Amniotic stem cell (primary cell): ENCODE measurements at regions not wholly inside any gene's neighbourhood (a gene's known extent, or its start where the extent isn't known, plus 50 kb on each side); places are given as distances from the start of the nearest gene placed in this dataset.

Experiments used
- DNase-seq: peaks from one replicate; lab custom pipeline; 2025; lab: John Stamatoyannopoulos, UW

DNA sequence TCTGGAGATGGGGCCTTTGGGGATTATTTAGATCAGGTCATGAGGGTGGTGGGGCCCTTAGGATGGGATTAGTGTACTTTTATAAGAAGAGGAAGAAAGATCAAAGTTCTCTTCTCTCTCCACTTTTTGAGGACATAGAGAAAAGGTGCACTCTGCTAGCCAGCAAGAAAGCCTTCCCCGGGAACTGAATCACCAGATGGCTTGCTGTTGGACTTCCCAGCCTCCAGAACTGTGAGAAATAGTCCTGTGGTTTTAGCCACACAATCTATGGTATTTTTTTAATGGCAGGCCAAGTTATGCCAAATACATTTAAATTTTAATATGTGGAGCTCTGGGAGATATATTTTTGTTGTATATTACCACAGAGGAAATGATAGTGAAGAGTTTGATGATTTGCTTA lies 385.8 kb downstream of the KLF12 start:
- no peak for DNase-seq

GRCh38 chr13:73745190-73745589 lies 389.0 kb downstream of the KLF12 start:
- DNase-seq = no peak

- DNase-seq = no peak
Observed at GRCh38 chr13:73742982-73743381, 391.2 kb downstream of the KLF12 start.

DNA sequence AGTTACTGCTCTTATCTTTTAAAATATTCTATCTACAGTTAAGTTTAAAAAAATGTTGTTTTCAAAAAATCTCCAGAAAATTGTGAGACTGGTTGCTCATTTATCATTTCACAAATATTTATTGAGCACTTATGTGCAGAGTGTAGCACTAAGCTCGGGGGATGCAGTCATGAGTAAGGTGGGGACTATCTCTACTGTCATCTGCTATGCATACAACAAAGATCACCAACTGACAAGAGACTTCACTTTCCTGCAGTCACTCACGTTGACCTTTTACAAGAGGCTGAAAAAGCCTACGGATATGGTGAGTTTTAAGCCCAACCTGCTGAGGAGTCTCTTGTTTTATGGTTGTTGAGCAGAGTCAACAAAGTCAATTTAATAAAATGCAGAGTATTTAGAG lies 392.5 kb downstream of the KLF12 start:
- DNase-seq = no peak

DNA sequence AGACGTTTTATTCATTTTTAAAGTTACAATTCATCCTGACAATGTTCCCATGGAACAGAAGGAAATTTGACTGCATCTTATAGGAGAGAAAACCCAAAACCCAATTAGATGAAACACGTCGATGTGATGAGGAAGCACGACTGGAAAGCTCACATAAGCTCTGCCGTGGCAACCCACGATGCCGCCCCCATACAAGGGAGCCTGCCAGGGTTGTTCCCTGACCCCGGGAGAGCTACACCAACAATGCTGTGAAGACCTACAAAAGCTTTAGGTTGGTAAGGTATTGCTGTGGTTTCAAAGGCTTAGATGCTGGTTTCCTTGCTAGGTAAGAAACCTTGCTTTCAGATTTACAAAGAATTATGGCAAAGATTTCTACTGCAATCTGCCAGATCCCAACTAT lies 393.1 kb downstream of the KLF12 start:
- no peak for DNase-seq

DNA sequence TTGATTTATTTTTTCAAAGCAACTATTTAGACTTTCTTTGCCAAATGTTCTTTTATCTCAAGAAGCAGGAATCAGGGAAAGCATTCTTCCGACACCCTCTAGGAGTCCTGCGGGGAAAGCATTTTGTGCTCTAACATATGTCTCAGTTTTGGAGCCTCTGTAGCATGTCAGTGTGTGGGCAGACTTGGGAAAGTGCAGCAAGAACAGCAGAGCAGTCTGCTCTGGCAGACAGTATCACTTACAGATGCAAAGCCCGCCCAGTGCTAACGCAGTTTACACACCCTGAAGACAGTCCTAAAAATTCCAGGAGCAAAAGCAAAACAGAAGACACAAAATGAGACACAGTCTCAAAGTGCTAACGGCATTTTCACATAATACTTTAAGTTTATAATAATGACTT lies 393.5 kb downstream of the KLF12 start:
- no peak for DNase-seq

DNA sequence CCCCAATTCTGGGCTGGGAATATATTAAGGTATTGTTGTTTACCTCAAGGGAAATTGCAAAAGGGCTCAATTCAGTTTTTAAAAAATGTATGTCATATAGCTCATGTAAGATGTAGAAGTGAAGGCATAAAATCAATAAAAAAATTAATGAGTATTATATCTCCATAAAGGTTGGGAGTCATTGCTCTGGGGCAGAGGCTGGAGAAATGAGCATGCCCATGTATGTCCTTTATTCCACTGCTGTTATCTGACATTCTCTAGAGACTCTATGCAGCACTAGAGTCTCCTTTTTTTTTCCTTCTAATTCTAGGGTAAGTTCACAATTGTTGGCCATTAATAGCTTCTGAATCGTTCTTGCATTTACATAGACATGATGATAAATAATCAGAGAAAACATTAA lies 394.8 kb downstream of the KLF12 start:
- DNase-seq = no peak

GRCh38 chr13:73738626-73739025 lies 395.6 kb downstream of the KLF12 start:
- no peak for DNase-seq

GRCh38 chr13:73737214-73737613 lies 397.0 kb downstream of the KLF12 start:
- DNase-seq = no peak

- no peak for DNase-seq
Observed at GRCh38 chr13:73733706-73734105, 400.5 kb downstream of the KLF12 start.

DNA sequence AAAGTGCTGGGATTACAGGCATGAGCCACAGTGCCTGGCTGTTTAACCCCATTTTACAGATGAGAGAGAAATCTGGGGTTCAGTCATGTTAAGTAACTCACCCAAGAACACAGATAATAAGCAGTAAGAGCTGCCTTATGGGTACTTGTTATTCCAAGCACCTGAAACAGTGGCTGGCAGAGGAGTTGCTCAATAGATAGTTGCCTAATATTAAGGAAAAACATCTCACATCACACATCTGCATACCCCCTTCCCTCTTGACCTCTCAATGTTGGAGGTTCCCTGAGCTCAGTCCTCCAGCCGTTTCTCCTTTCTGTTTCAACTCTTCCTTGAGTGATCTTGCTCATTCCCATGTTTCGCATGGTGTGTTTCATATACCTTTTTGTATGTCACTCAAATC lies 401.9 kb downstream of the KLF12 start:
- no peak for DNase-seq

GRCh38 chr13:73731564-73731963 lies 402.6 kb downstream of the KLF12 start:
- DNase-seq = no peak

DNA sequence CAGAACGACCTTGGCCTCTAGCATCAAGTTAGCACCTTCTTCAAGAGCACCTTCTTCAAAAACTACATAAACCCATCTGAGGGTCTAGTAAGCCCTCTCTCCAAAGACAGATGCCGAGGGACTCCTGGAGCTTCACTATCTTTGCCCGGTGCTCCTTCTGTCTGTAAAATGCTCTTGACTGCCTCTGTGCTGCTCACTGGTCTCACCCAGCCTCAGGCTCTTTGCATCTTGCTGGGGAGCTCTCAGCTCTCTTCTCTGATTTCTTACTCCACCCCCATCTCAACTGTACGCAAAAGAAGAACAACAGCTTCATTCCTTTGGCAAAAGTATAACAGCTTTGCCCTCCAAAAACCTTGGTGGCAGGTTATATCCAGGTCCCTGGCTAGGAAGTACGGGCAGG lies 404.2 kb downstream of the KLF12 start:
- no peak for DNase-seq

DNA sequence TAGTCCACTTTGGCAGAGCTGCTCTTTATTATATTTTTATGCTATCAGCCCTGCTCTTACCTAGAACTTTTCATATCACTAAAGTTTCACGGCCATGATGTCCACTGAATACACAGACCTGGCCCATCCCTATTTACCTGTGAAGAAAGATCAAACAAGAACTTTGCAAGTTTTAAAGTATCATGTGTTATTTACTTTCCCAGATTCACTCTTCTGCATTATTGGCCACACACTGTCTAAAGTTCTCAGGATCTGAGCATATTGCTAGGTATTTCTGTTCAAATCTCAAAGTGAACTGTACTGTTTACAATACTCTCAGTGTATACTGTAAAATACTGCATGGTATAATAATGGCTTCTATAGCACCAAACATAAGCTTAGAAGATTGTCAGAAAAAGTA lies 405.2 kb downstream of the KLF12 start:
- no peak for DNase-seq

DNA sequence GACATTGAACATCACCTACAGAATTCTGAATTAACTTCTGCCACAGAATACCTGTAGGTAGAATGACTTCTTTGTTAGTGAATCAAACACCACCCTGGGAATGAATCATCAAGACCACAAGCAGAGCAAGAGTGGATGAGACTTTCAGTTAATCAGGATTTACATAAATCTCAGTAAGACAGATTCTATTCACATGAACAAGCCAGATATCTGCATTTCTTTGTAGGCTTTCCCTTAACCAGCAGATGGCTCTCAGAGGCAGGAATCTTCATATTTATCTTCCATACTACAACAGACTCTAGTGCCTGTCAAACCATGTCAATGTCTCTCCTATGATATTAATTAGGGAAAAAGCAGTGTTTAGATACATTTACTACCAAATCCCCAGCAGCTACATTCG lies 412.1 kb downstream of the KLF12 start:
- DNase-seq = peak; percentile 10

GRCh38 chr13:73721571-73721970 lies 412.6 kb downstream of the KLF12 start:
- no peak for DNase-seq

DNA sequence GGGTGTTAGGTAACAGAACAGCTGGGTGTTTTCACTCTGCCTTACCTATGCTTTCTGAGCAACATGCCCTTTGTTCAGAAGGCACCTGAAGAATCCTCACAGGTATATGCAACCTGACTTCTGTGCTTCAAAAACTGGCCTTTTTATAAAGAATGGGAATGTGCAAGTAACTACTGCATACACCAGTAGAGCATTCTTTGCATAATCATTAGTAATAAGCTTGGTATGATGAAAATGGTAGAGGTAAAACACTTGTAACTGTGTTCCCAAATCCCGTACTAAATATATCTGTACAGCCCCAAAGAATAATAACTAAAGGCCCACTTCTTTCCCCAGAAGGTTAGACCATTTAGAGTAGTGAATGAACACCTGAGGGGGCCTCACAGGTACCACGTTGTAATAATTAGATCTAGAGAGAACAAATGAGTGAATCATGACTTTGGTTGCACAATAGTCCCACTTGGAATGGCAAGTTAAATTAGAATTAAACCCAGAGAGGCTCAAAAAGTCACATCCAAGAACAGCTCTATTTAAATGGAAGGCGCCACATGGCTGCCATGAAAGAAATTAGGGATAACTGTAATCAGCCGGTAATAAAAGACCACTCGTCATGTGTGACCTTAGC lies 413.9 kb downstream of the KLF12 start:
- DNase-seq = no peak

DNA sequence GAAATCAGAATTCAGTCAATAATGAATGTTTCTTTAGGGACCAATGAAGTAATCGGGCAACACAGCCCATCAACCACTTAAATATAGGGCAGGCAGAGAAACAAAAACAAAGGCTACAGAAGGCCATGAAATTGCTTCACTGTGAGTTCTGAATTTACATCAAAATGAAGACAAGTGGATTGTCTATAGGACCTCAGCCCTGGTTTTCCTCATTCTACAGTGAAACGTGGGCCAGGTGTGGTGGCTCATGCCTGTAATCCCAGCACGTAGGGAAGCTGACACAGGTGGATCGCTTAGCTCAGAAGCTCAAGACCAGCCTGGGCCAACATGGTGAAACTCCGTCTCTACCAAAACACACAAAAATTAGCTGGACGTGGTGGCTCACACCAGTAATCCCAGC lies 416.0 kb downstream of the KLF12 start:
- no peak for DNase-seq

- DNase-seq = no peak
Observed at GRCh38 chr13:73717632-73718031, 416.6 kb downstream of the KLF12 start.

GRCh38 chr13:73715911-73716510 lies 418.2 kb downstream of the KLF12 start:
- DNase-seq = no peak

DNA sequence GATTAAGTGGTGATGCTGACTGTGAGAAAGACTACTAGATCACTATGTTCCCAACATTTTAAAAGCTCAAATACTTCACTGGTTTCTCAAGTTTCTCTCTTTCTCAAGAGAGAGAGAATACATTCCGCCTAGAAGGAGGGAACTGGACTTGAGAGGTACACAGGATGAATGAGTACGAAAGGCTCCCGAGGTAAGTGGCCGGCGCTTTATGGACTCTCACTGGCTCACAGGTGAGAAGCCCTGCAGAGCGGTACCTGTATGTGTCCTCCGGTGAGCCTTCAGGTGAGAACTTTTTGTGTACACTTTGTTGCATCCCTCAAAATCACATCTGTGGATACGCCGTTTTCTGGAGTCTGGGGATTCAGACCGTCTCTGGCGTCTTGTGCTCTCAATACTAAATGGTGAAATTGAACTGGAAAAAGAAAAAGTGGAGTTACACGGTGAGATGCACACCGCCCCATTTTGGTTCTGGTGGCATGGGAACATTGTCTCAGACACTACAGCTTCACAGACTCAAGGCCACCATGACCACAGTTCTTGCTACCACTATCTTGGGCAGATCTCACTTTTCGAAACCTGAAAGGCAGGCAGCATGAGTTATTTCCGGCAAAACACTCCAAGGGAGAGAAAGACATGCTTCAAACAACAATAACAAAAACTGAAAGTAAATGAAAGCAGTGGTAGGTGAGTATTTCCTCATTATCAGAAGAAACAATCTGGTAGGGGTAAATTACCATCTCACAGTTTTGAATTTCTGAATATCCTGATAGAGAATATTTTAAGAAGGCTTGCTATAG lies 418.9 kb downstream of the KLF12 start:
- DNase-seq = no peak

GRCh38 chr13:73714522-73714921 lies 419.7 kb downstream of the KLF12 start:
- DNase-seq = no peak

DNA sequence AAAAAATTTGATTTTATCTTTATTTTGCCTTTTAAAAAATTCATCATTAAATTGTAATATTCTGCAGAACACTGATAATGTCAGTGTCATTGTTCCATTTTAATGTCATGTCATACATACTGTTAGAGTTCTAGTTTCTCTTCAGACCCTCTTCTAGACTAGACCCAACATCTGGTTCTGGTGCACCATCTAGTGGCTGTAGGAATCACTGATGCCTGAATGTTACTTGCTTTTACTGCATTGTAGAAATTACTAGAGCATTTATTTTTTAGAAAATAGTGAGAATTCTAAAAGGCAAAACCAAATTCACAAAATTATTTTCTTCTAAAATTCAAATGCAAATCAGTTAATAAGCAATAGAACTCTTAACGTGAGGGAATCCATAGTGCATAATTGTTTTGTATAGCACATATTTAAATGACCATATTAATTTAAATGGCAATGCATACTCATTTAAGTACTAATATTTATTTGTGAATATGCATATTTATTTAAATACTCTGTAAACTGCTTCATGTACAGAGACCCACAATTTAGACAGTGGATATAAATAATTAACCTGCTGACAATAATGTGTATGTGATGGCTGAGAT lies 425.7 kb downstream of the KLF12 start:
- peak; percentile 13 for DNase-seq
